ENCODE measurements at regions not wholly inside any gene's neighbourhood (a gene's known extent, or its start where the extent isn't known, plus 50 kb on each side); places are given as distances from the start of the nearest gene placed in this dataset.

DNA sequence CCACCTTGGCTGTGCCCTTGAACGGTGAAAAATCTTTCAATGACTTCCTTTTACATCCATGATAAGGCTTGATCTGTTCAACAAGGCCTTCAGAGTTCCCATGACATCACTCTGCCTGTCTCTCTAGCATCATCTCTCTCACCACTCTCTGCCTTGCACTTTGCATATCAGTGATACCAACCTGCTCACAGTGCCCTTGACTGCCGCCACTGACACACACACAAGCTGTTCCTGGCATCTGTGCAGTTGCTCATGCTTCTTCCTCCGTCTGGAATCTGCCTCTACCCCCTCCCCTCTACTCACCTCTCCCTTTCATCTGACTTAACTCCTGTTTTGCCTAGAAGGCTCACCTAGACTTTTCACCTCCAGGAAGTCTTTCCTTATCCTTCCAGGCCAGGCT is 79.1 kb upstream of the SEC11C start:
- TF ChIP-seq POLR2A (IDR thresholded peaks at IDR 0.05), result no peak
- TF ChIP-seq CTCF (IDR thresholded peaks at IDR 0.05 in 4 of 5, conservative IDR thresholded peaks at IDR 0.05 in 1 of 5), result no peak
- ATAC-seq (no peak), DNase-seq (no peak)
- H3K36me3 ChIP-seq, result no peaks in the 10 kb centered on the region
- H3K27me3 ChIP-seq, result no peaks in the 10 kb centered on the region
- H3K4me1 ChIP-seq, result peaks cover 17 to 31% of the 10 kb centered on the region in 2 donors
- H3K4me3 ChIP-seq, result no peak overlapping the region
- intact Hi-C loops (cut with DNase I; ENCODE audit: low total_unique reads), result loop anchor here (10.0 kb wide), 2 partner anchors 516 to 666 kb away; no protein-coding TSS in a partner anchor
- in situ Hi-C loops (cut with MboI; ENCODE audit: low sequenced_read_pairs in 4 of 4), result loop anchor here (10.0 to 25.0 kb wide), 2 partner anchors 66 to 523 kb away; no protein-coding TSS in a partner anchor
- no peaks in the 10 kb centered on the region for H3K9me3 ChIP-seq
- no peak overlapping the region for H3K27ac ChIP-seq

DNA sequence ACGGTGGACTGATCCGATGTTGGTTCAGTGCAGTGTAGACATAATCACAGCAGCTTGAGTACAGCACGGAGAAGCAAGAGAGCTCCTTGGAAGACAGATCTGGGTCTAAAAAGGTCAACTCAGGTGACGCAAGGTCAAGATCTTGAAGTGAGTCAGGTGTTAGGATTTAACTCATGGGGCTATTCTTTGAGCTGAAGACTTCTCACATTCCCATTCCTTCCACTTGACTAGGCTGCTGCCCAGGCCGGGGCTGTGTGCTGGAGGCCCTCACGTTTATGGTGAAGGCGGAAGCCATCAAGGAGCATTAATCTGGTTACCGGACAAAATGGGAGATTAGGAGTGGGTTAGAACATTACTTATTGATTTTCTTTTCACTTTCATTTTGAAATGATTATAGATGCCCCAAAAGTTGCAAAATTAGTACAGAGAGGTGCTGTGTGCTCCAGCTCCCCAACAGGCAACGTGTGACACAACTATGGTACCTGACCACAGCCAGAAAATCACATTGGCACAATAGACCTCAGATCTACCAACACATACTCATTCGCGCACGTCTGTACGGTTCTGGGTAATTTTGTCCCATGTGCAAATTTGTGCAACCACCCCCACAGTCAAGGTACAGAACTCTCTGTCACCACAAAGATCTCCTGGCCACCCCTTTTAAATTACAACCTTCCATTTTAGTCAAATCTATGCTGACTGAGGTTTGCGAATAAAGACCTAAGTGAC is 77.6 kb upstream of the SEC11C start:
- DNase-seq (no peak), ATAC-seq (peak in 1 of 2 donors; percentile 9)
- Histone ChIP-seq H3K27ac (peak overlapping the region in 2 of 4 donors; percentile 78 to 86), H3K4me3 (no peak overlapping the region), H3K4me1 (peaks cover 16 to 27% of the 10 kb centered on the region in 2 donors), H3K9me3 (no peaks in the 10 kb centered on the region), H3K27me3 (no peaks in the 10 kb centered on the region), H3K36me3 (no peaks in the 10 kb centered on the region)
- in situ Hi-C loops (cut with MboI; ENCODE audit: low sequenced_read_pairs in 4 of 4), result loop anchor here (10.0 to 25.0 kb wide), 2 partner anchors 67 to 525 kb away; no protein-coding TSS in a partner anchor
- intact Hi-C loops (cut with DNase I; ENCODE audit: low total_unique reads), result loop anchor here (10.0 kb wide), 2 partner anchors 517 to 667 kb away; no protein-coding TSS in a partner anchor
- no peak for TF ChIP-seq POLR2A (IDR thresholded peaks at IDR 0.05)
- TF ChIP-seq CTCF (IDR thresholded peaks at IDR 0.05 in 4 of 5, conservative IDR thresholded peaks at IDR 0.05 in 1 of 5), result peak in 1 of 5 experiments; percentile 16

DNA sequence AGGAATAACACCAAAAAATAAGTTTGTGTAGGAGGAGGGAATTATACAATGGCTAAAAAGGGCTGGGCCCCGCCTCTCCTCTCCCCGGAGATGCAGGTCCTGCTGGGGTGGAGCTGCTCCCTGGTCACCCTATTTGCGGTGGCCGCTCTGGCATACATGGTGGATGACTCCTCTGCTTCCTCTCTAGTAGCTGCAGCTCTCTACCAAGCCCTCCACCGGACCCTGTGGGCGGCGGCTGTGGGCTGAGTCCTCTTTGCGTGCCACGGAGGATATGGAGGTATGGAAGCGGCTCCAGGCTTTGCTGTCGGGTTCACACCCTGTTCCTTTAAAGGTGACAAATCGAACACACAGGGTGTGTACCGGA is 77.1 kb upstream of the SEC11C start:
- peak overlapping the region; percentile 71 to 86 (median 78) for H3K27ac ChIP-seq
- TF ChIP-seq POLR2A (IDR thresholded peaks at IDR 0.05) (no peak), CTCF (IDR thresholded peaks at IDR 0.05 in 4 of 5, conservative IDR thresholded peaks at IDR 0.05 in 1 of 5) (no peak)
- no peak for ATAC-seq

DNA sequence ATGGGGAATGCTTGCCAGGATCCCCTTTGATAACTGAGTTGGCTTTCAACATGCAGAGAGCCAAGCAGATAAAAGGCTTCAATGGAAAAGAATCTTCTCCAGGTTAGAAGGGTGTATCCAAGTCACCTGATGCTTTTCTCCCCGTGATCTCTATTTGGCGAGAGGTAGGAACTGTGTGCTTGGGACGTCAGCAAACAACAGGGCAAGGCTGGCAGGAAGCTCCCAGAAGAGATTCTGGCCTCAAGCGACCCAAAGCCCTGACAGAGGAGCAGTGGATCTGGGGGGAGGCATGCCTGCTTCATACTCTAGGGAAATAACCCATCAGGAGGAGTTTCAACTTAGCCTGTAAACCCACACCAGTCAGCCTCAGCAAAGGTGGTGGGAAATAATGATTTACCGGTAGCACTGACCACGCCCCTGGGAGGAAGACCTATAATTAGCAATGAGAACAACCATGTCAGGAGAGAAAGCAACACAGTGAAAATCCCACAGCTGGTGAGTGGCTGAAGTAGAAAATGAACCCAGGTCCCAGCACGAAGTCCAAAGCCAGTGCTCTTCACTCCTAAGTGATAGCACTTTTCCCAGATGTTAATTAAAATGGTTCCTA is 76.3 kb upstream of the SEC11C start:
- ATAC-seq, result peak; percentile 88 to 90

More for the DNA sequence above, 77.1 kb upstream of the SEC11C start:
- peaks cover 16 to 26% of the 10 kb centered on the region in 2 donors for H3K4me1 ChIP-seq
- in situ Hi-C loops (cut with MboI; ENCODE audit: low sequenced_read_pairs in 4 of 4) (loop anchor here (10.0 to 25.0 kb wide), 2 partner anchors 68 to 525 kb away; no protein-coding TSS in a partner anchor), intact Hi-C loops (cut with DNase I; ENCODE audit: low total_unique reads) (loop anchor here (10.0 kb wide), 2 partner anchors 518 to 668 kb away; no protein-coding TSS in a partner anchor)
- no peaks in the 10 kb centered on the region for H3K9me3 ChIP-seq
- H3K4me3 ChIP-seq, result no peak overlapping the region
- DNase-seq, result no peak
- no peaks in the 10 kb centered on the region for H3K27me3 ChIP-seq
- no peaks in the 10 kb centered on the region for H3K36me3 ChIP-seq

More for the DNA sequence above, 76.3 kb upstream of the SEC11C start:
- no peak for TF ChIP-seq POLR2A (IDR thresholded peaks at IDR 0.05)
- TF ChIP-seq CTCF (IDR thresholded peaks at IDR 0.05 in 4 of 5, conservative IDR thresholded peaks at IDR 0.05 in 1 of 5), result no peak
- Histone ChIP-seq H3K4me3 (peak overlapping the region in 1 of 4 donors; percentile 15), H3K9me3 (no peaks in the 10 kb centered on the region), H3K36me3 (no peaks in the 10 kb centered on the region), H3K4me1 (peaks cover 16 to 26% of the 10 kb centered on the region in 2 donors), H3K27me3 (no peaks in the 10 kb centered on the region), H3K27ac (peak overlapping the region; percentile 71 to 86 (median 78))
- intact Hi-C loops (cut with DNase I; ENCODE audit: low total_unique reads) (loop anchor here (10.0 kb wide), 2 partner anchors 519 to 669 kb away; no protein-coding TSS in a partner anchor), in situ Hi-C loops (cut with MboI; ENCODE audit: low sequenced_read_pairs in 4 of 4) (loop anchor here (10.0 to 25.0 kb wide), 2 partner anchors 69 to 526 kb away; no protein-coding TSS in a partner anchor)
- DNase-seq, result peak; percentile 35 to 50
